Hematopoietic multipotent progenitor cell treated with erythropoietin and hydrocortisone succinate and interleukin-3 and kit ligand, for 15 days (in vitro differentiated cells): ENCODE measurements at regions not wholly inside any gene's neighbourhood (a gene's known extent, or its start where the extent isn't known, plus 50 kb on each side); places are given as distances from the start of the nearest gene placed in this dataset.

Source experiments
- DNase-seq: peaks from one replicate; pipeline ENCODE4 v3.0.0-alpha.2; 2015; ENCODE audit warnings: low spot score

GRCh38 chr19:31981545-31981944 is 363.9 kb upstream of the ZNF507 start:
- DNase-seq = no peak

- no peak for DNase-seq
These were observed 361.8 kb upstream of the ZNF507 start for GRCh38 chr19:31983647-31984046.

- no peak for DNase-seq
These were observed 360.3 kb upstream of the ZNF507 start for GRCh38 chr19:31985001-31985605.

GRCh38 chr19:31986951-31987350 is 358.5 kb upstream of the ZNF507 start:
- no peak for DNase-seq

- DNase-seq = no peak
These were observed 357.2 kb upstream of the ZNF507 start for GRCh38 chr19:31988256-31988655.

- DNase-seq = no peak
These were observed 353.3 kb upstream of the ZNF507 start for GRCh38 chr19:31991984-31992655.

- DNase-seq = no peak
These were observed 352.7 kb upstream of the ZNF507 start for GRCh38 chr19:31992750-31993149.

GRCh38 chr19:31995546-31995945 is 349.9 kb upstream of the ZNF507 start:
- no peak for DNase-seq

GRCh38 chr19:32010071-32010470 is 335.3 kb upstream of the ZNF507 start:
- no peak for DNase-seq

- no peak for DNase-seq
These were observed 333.2 kb upstream of the ZNF507 start for GRCh38 chr19:32012206-32012605.

- DNase-seq = no peak
These were observed 332.4 kb upstream of the ZNF507 start for GRCh38 chr19:32012886-32013631.

GRCh38 chr19:32017176-32017953 is 328.0 kb upstream of the ZNF507 start:
- DNase-seq = no peak

- DNase-seq = no peak
These were observed 327.4 kb upstream of the ZNF507 start for GRCh38 chr19:32018014-32018413.

- DNase-seq = no peak
These were observed 324.9 kb upstream of the ZNF507 start for GRCh38 chr19:32020538-32020937.

- no peak for DNase-seq
These were observed 323.3 kb upstream of the ZNF507 start for GRCh38 chr19:32022044-32022640.

- DNase-seq = no peak
These were observed 322.5 kb upstream of the ZNF507 start for GRCh38 chr19:32022731-32023563.

- DNase-seq = no peak
These were observed 321.9 kb upstream of the ZNF507 start for GRCh38 chr19:32023564-32023832.

- no peak for DNase-seq
These were observed 316.2 kb upstream of the ZNF507 start for GRCh38 chr19:32029235-32029634.

GRCh38 chr19:32032561-32032960 is 312.8 kb upstream of the ZNF507 start:
- DNase-seq = no peak

- no peak for DNase-seq
These were observed 309.8 kb upstream of the ZNF507 start for GRCh38 chr19:32035626-32036025.
